HepG2 (cell line): ENCODE measurements at regions not wholly inside any gene's neighbourhood (a gene's known extent, or its start where the extent isn't known, plus 50 kb on each side); places are given as distances from the start of the nearest gene placed in this dataset.

ENCODE experiments used
- ATAC-seq: fragments of 200-7000 bp; cut with Tn5 transposase; 3 replicates; pipeline ENCODE4 v1.9.1; 2020; ENCODE audit warnings: mild to moderate bottlenecking, moderate library complexity
- BruUV-seq: library from RNA; stranded (reverse); fragments of 400-500 nt; replicated peaks from 2 replicates; lab custom pipeline; 2021; lab: Mats Ljungman, UMichigan
- CTCF ChIA-PET: fragments of 300-600 bp; formaldehyde crosslinking; extraction: SDS; loops from one replicate; lab custom pipeline; 2021; ENCODE audit warnings: low total read pairs, inconsistent platforms, low intra/inter-chr PET ratio; lab: Yijun Ruan, JAX
- POLR2A ChIA-PET: fragments of 350-600 bp; sonication (Branson Sonifier 250); formaldehyde crosslinking; loops from one replicate; lab custom pipeline; 2020; ENCODE audit warnings: antibody characterized with exemption, inconsistent platforms; lab: Yijun Ruan, JAX
- DNase-seq: peaks from one replicate; pipeline ENCODE4 v3.0.0-alpha.2; 2015; ENCODE audit warnings: low spot score
- FAIRE-seq: peaks from 3 replicates; lab custom pipeline; 2011; peaks lifted over from hg19 to GRCh38; lab: Jason Lieb, UNC
- H2AFZ ChIP-seq: one replicate; pipeline ENCODE4 v1.6.1; 2011; ENCODE audit warnings: low read length, inconsistent platforms
- H3K27ac ChIP-seq: fragments of 300-600 bp; 3 replicates; pipeline ENCODE4 v1.8.0; 2011; ENCODE audit warnings: mixed run types, mild to moderate bottlenecking, mixed read lengths, low read length, inconsistent platforms; ENCODE audit not compliant: insufficient read depth; ENCODE audit errors: extremely low read length
- H3K27me3 ChIP-seq, 2 experiments: fragments of 200-600 bp in 1 of 2; 2 replicates in 1 of 2; 3 replicates in 1 of 2; pipeline versions ENCODE4 v1.6.0 to v1.8.0; 2011; ENCODE audit warnings: low read length in 2 of 2, mild to moderate bottlenecking in 2 of 2, moderate library complexity in 2 of 2, inconsistent platforms in 1 of 2; ENCODE audit not compliant: insufficient read depth in 2 of 2, control insufficient read depth in 1 of 2
- H3K36me3 ChIP-seq, 2 experiments: fragments of 200-600 bp in 1 of 2; replicated peaks in 1 of 2; 2 replicates in 1 of 2; 3 replicates in 1 of 2; pipeline versions ENCODE4 v1.5.1 to v1.8.0; 2011; ENCODE audit warnings: low read length in 2 of 2, inconsistent platforms in 1 of 2; ENCODE audit not compliant: insufficient read depth in 2 of 2, control insufficient read depth in 1 of 2
- H3K4me1 ChIP-seq: 2 replicates; pipeline ENCODE4 v1.5.1; 2012; ENCODE audit warnings: low read length, inconsistent platforms; ENCODE audit not compliant: insufficient read depth
- H3K4me2 ChIP-seq: 2 replicates; pipeline ENCODE4 v1.6.0; 2011; ENCODE audit warnings: low read depth, low read length, inconsistent platforms
- H3K4me3 ChIP-seq, 3 experiments: fragments of 200-600 bp in 1 of 3; sonication (generic), shearing (Covaris generic) in 1 of 3; replicated peaks in 1 of 3; 2 replicates each; pipeline ENCODE4 v1.5.1; 2011 to 2016; ENCODE audit warnings: low read length in 3 of 3, inconsistent platforms in 2 of 3, low read depth in 2 of 3, mild to moderate bottlenecking in 2 of 3, control low read depth in 1 of 3, mixed read lengths in 1 of 3; ENCODE audit not compliant: insufficient read depth in 1 of 3
- H3K79me2 ChIP-seq: one replicate; pipeline ENCODE4 v1.6.1; 2011; ENCODE audit warnings: low read length, inconsistent platforms; ENCODE audit not compliant: insufficient read depth
- H3K9ac ChIP-seq: 2 replicates; pipeline ENCODE4 v1.6.0; 2011; ENCODE audit warnings: mild to moderate bottlenecking, low read depth, low read length, inconsistent platforms; ENCODE audit not compliant: insufficient read depth
- H3K9me3 ChIP-seq: 2 replicates; pipeline ENCODE4 v1.5.1; 2012; ENCODE audit warnings: mild to moderate bottlenecking, low read length
- H4K20me1 ChIP-seq: 2 replicates; pipeline ENCODE4 v1.6.0; 2011; ENCODE audit warnings: inconsistent platforms, mild to moderate bottlenecking, low read length, moderate library complexity; ENCODE audit not compliant: insufficient read depth
- CEBPB ChIP-seq: IDR thresholded peaks from 2 replicates; pipeline ENCODE4 v1.6.1; 2011; ENCODE audit warnings: low read depth, low read length, improper control_type of control experiment, borderline replicate concordance
- CEBPG ChIP-seq: IDR thresholded peaks from 2 replicates; pipeline ENCODE4 v1.6.1; 2016
- REXO4 ChIP-seq: sonication (generic); formaldehyde crosslinking; IDR thresholded peaks from 2 replicates; pipeline ENCODE4 v1.8.0; 2022; ENCODE audit warnings: missing genetic modification reagents, mild to moderate bottlenecking, borderline replicate concordance
- SOX13 ChIP-seq, 3 experiments: fragments of 450-650 bp in 1 of 3; sonication (generic) in 1 of 3; formaldehyde crosslinking in 1 of 3; IDR thresholded peaks in 2 of 3; conservative IDR thresholded peaks in 1 of 3; 2 replicates each; pipeline versions ENCODE4 v1.5.0 to v1.6.1; 2016 to 2020; ENCODE audit warnings: antibody characterized with exemption in 1 of 3, mild to moderate bottlenecking in 1 of 3, missing compliant biosample characterization in 1 of 3, missing genetic modification reagents in 1 of 3, moderate library complexity in 1 of 3
- WGBS: methylation state at CpG from one replicate; pipeline ENCODE4 v1.1.6; 2017; ENCODE audit warnings: low lambda C conversion rate; 5-methylcytosine and 5-hydroxymethylcytosine counted together
- in situ Hi-C: cut with HindIII; loops from 2 replicates; pipeline ENCODE4 v1.10.0; 2017; ENCODE audit warnings: low pct_unique_long_range_greater_than_20kb; ENCODE audit not compliant: extremely low pct_ligation_motif_present
- intact Hi-C: fragments of 100-400 bp; cut with micrococcal nuclease; formaldehyde crosslinking; loops from one replicate; pipeline ENCODE4 v1.10.0; 2022; ENCODE audit not compliant: unreplicated experiment
- TF ChIP-seq, protein P1 (sequence below): conservative IDR thresholded peaks from 2 replicates; pipeline ENCODE4 v1.6.1; 2018; ENCODE audit warnings: missing genetic modification reagents
- TF ChIP-seq, protein P2 (sequence below): sonication (generic); formaldehyde crosslinking; IDR thresholded peaks from 2 replicates; pipeline ENCODE4 v1.5.1; 2020; ENCODE audit warnings: mild to moderate bottlenecking, missing genetic modification reagents
- TF ChIP-seq, protein P3 (sequence below): sonication (generic); formaldehyde crosslinking; IDR thresholded peaks from 2 replicates; pipeline ENCODE4 v1.8.0; 2022; ENCODE audit warnings: missing genetic modification reagents, mild to moderate bottlenecking, borderline replicate concordance
- TF ChIP-seq, protein P4 (sequence below): sonication (generic); formaldehyde crosslinking; IDR thresholded peaks from 2 replicates; pipeline ENCODE4 v1.5.0; 2020; ENCODE audit warnings: mild to moderate bottlenecking, missing genetic modification reagents, moderate library complexity

DNA sequence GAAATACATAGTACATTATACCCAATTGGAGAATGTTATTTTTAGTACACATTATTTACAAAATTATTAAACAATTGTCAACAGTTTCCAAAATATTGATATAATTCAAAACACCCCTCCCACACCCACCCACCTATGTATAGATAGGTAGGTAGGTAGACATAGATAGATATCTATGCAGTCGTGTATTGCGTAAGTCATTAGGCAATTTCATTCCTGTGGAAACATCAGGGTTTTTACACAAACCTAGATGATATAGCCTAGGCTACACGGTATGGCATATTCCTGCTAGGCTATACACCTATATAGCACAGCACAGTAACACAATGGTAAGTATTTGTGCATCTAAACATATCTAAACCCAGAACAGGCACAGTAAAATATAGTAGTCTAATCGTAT, 377.3 kb downstream of the ANXA1 start:
- H4K20me1 ChIP-seq, result no peaks in the 10 kb centered on the region
- BruUV-seq, result no TSS peak
- POLR2A ChIA-PET, result no interaction called here
- TF ChIP-seq CEBPG (CRISPR knock-in tag) (0 out of 2 replicates have a peak, but pooled peaks have one; percentile 31), SOX13 (IDR thresholded peaks at IDR 0.05) (no peak), SOX13 (CRISPR knock-in tag; conservative IDR thresholded peaks at IDR 0.05 in 1 of 2, IDR thresholded peaks at IDR 0.05 in 1 of 2) (no peak), REXO4 (no peak), CEBPB (peak; percentile 81)
- TF ChIP-seq, protein P1, sequence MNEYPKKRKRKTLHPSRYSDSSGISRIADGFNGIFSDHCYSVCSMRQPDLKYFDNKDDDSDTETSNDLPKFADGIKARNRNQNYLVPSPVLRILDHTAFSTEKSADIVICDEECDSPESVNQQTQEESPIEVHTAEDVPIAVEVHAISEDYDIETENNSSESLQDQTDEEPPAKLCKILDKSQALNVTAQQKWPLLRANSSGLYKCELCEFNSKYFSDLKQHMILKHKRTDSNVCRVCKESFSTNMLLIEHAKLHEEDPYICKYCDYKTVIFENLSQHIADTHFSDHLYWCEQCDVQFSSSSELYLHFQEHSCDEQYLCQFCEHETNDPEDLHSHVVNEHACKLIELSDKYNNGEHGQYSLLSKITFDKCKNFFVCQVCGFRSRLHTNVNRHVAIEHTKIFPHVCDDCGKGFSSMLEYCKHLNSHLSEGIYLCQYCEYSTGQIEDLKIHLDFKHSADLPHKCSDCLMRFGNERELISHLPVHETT (CRISPR knock-in tag), result no peak
- TF ChIP-seq, protein P2, sequence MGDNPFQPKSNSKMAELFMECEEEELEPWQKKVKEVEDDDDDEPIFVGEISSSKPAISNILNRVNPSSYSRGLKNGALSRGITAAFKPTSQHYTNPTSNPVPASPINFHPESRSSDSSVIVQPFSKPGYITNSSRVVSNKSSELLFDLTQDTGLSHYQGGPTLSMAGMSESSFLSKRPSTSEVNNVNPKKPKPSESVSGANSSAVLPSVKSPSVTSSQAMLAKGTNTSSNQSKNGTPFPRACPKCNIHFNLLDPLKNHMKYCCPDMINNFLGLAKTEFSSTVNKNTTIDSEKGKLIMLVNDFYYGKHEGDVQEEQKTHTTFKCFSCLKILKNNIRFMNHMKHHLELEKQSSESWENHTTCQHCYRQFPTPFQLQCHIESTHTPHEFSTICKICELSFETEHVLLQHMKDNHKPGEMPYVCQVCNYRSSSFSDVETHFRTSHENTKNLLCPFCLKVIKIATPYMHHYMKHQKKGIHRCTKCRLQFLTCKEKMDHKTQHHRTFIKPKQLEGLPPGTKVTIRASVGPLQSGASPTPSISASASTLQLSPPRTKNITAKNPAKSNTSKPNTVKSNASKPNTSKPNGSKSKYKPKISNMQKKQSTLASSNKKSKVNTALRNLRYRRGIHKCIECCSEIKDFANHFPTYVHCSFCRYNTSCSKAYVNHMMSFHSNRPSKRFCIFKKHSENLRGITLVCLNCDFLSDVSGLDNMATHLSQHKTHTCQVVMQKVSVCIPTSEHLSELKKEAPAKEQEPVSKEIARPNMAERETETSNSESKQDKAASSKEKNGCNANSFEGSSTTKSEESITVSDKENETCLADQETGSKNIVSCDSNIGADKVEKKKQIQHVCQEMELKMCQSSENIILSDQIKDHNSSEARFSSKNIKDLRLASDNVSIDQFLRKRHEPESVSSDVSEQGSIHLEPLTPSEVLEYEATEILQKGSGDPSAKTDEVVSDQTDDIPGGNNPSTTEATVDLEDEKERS, result no peak
- TF ChIP-seq, protein P3, sequence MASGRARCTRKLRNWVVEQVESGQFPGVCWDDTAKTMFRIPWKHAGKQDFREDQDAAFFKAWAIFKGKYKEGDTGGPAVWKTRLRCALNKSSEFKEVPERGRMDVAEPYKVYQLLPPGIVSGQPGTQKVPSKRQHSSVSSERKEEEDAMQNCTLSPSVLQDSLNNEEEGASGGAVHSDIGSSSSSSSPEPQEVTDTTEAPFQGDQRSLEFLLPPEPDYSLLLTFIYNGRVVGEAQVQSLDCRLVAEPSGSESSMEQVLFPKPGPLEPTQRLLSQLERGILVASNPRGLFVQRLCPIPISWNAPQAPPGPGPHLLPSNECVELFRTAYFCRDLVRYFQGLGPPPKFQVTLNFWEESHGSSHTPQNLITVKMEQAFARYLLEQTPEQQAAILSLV (CRISPR knock-in tag), result no peak
- TF ChIP-seq, protein P4, sequence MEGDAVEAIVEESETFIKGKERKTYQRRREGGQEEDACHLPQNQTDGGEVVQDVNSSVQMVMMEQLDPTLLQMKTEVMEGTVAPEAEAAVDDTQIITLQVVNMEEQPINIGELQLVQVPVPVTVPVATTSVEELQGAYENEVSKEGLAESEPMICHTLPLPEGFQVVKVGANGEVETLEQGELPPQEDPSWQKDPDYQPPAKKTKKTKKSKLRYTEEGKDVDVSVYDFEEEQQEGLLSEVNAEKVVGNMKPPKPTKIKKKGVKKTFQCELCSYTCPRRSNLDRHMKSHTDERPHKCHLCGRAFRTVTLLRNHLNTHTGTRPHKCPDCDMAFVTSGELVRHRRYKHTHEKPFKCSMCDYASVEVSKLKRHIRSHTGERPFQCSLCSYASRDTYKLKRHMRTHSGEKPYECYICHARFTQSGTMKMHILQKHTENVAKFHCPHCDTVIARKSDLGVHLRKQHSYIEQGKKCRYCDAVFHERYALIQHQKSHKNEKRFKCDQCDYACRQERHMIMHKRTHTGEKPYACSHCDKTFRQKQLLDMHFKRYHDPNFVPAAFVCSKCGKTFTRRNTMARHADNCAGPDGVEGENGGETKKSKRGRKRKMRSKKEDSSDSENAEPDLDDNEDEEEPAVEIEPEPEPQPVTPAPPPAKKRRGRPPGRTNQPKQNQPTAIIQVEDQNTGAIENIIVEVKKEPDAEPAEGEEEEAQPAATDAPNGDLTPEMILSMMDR (CRISPR knock-in tag), result no peak
- TF ChIP-seq, all 625 proteins: peak for 2
- intact Hi-C loops (no loop called here), in situ Hi-C loops (no loop called here)
- Histone ChIP-seq H3K9me3 (no peaks in the 10 kb centered on the region), H3K27me3 (no peaks in the 10 kb centered on the region), H3K4me3 (no peak overlapping the region), H3K4me2 (no peak overlapping the region), H3K79me2 (no peaks in the 10 kb centered on the region), H3K36me3 (no peaks in the 10 kb centered on the region), H2AFZ (no peak overlapping the region), H3K4me1 (no peaks in the 10 kb centered on the region), H3K27ac (no peak overlapping the region), H3K9ac (no peak overlapping the region)
- ATAC-seq (no peak), DNase-seq (no peak), FAIRE-seq (no peak)
- CTCF ChIA-PET, result no interaction called here
- 8% methylated on average over 4 of the region's 4 CpGs for WGBS
